ENCODE measurements at regions not wholly inside any gene's neighbourhood (a gene's known extent, or its start where the extent isn't known, plus 50 kb on each side); places are given as distances from the start of the nearest gene placed in this dataset.

DNA sequence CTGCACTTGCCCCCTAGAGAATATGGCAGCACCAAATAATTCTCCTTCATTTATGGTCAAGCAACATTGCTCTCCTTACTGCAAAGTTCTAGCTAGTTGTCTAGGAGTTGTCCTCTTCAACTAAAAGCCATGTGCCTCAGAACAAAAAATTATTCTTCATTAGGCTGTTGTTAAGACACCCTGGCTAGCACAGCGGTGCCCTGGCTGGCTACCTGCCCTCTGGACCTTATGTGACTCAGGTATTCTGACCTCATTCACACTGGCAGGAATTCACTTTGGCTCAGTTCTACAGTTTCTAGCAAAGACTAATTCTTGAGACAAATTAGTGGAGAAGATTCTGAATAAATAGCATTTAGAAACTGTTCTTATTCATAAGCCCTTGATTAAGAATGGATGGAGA lies 224.4 kb upstream of the KRR1 start:
- TF ChIP-seq POLR2AphosphoS5 (IDR thresholded peaks at IDR 0.05; ENCODE audit: insufficient read depth in 1 of 2, low read depth in 1 of 2) (no peak), CTCF (IDR thresholded peaks at IDR 0.05) (no peak)

Measured in vagina (tissue), 2 donors.